Gastrocnemius medialis (tissue), 4 donors: ENCODE measurements at regions not wholly inside any gene's neighbourhood (a gene's known extent, or its start where the extent isn't known, plus 50 kb on each side); places are given as distances from the start of the nearest gene placed in this dataset.

Source experiments
- ATAC-seq, 2 donors: fragments of 150-250 bp; one replicate each; pipeline ENCODE4 v1.9.1; 2016
- DNase-seq, 2 donors: peaks; one replicate each; pipeline ENCODE4 v3.0.0-alpha.2; 2019
- H3K27ac ChIP-seq, 4 donors: fragments of 200-600 bp; sonication (generic); 1 replicate in 1 of 4; 2 replicates in 3 of 4; pipeline ENCODE4 v1.5.1; 2016 to 2018; ENCODE audit warnings: mild to moderate bottlenecking in 2 of 4, moderate library complexity in 1 of 4
- H3K27me3 ChIP-seq, 3 donors: fragments of 200-600 bp; sonication (generic) in 2 of 3; 1 replicate in 1 of 3; 2 replicates in 2 of 3; pipeline versions ENCODE4 v1.5.1 to v1.6.0; 2016 to 2019; ENCODE audit warnings: mild to moderate bottlenecking in 1 of 3, moderate library complexity in 1 of 3
- H3K36me3 ChIP-seq, 2 donors: fragments of 200-600 bp; sonication (generic) in 1 of 2; one replicate each; pipeline ENCODE4 v1.5.1; 2017 to 2018
- H3K4me1 ChIP-seq, 2 donors: fragments of 200-600 bp; sonication (generic) in 1 of 2; one replicate each; pipeline ENCODE4 v1.5.1; 2016 to 2017; ENCODE audit warnings: mild to moderate bottlenecking in 2 of 2
- H3K4me3 ChIP-seq, 4 donors: fragments of 200-600 bp; sonication (generic) in 3 of 4; 1 replicate in 1 of 4; 2 replicates in 3 of 4; pipeline ENCODE4 v1.5.1; 2016 to 2019; ENCODE audit warnings: mild to moderate bottlenecking in 2 of 4
- H3K9me3 ChIP-seq, 3 donors: fragments of 200-600 bp; sonication (generic) in 2 of 3; 1 replicate in 1 of 3; 2 replicates in 2 of 3; pipeline ENCODE4 v1.5.1; 2016 to 2019
- CTCF ChIP-seq, 5 experiments: fragments of 450-650 bp in 3 of 5; fragments of 200-600 bp in 2 of 5; sonication (generic) in 2 of 5; IDR thresholded peaks in 4 of 5; conservative IDR thresholded peaks in 1 of 5; 1 replicate in 4 of 5; 2 replicates in 1 of 5; pipeline ENCODE4 v1.5.1; 2016 to 2019; ENCODE audit warnings: antibody characterized with exemption in 5 of 5, mild to moderate bottlenecking in 3 of 5, moderate library complexity in 3 of 5
- POLR2A ChIP-seq, 2 donors: fragments of 450-650 bp; IDR thresholded peaks; one replicate each; pipeline ENCODE4 v1.6.1; 2017; ENCODE audit warnings: antibody characterized with exemption in 2 of 2, mild to moderate bottlenecking in 2 of 2, moderate library complexity in 2 of 2
- in situ Hi-C, 4 donors: fragments of 200-750 bp; cut with MboI; loops; one replicate each; pipeline versions ENCODE4 v1.15.0 to v1.8.0; 2017; ENCODE audit warnings: low sequenced_read_pairs in 4 of 4
- intact Hi-C: fragments of 100-400 bp; cut with DNase I; formaldehyde crosslinking; loops from one replicate; pipeline ENCODE4 v1.15.1; 2023; ENCODE audit warnings: low total_unique reads

- no peak for ATAC-seq
Observed at GRCh38 chr6:54451516-54451915, 143.3 kb downstream of the TINAG start.

GRCh38 chr6:54463354-54464024 is 155.2 kb downstream of the TINAG start:
- in situ Hi-C loops, result no loop called here
- ATAC-seq (no peak), DNase-seq (no peak)
- H3K9me3 ChIP-seq, result no peaks in the 10 kb centered on the region
- intact Hi-C loops, result no loop called here
- H3K27me3 ChIP-seq, result no peaks in the 10 kb centered on the region
- H3K27ac ChIP-seq, result no peak overlapping the region
- H3K36me3 ChIP-seq, result no peaks in the 10 kb centered on the region
- H3K4me3 ChIP-seq, result no peak overlapping the region
- no peak for TF ChIP-seq POLR2A (IDR thresholded peaks at IDR 0.05)
- no peak for TF ChIP-seq CTCF (IDR thresholded peaks at IDR 0.05 in 4 of 5, conservative IDR thresholded peaks at IDR 0.05 in 1 of 5)
- H3K4me1 ChIP-seq, result no peaks in the 10 kb centered on the region

More at GRCh38 chr6:54451516-54451915, 143.3 kb downstream of the TINAG start:
- in situ Hi-C loops (no loop called here), intact Hi-C loops (no loop called here)
- H3K27me3 ChIP-seq, result no peaks in the 10 kb centered on the region
- no peak overlapping the region for H3K27ac ChIP-seq
- no peaks in the 10 kb centered on the region for H3K36me3 ChIP-seq
- DNase-seq, result no peak
- no peak overlapping the region for H3K4me3 ChIP-seq
- H3K9me3 ChIP-seq, result no peaks in the 10 kb centered on the region
- TF ChIP-seq CTCF (IDR thresholded peaks at IDR 0.05 in 4 of 5, conservative IDR thresholded peaks at IDR 0.05 in 1 of 5) (no peak), POLR2A (IDR thresholded peaks at IDR 0.05) (no peak)
- H3K4me1 ChIP-seq, result no peaks in the 10 kb centered on the region

- intact Hi-C loops, result no loop called here
- no peak for ATAC-seq
Observed at GRCh38 chr6:54465649-54466300, 157.5 kb downstream of the TINAG start.

GRCh38 chr6:54467384-54467783 is 159.1 kb downstream of the TINAG start:
- no peak for TF ChIP-seq POLR2A (IDR thresholded peaks at IDR 0.05)
- no peak for TF ChIP-seq CTCF (IDR thresholded peaks at IDR 0.05 in 4 of 5, conservative IDR thresholded peaks at IDR 0.05 in 1 of 5)
- ATAC-seq (no peak), DNase-seq (no peak)
- H3K4me1 ChIP-seq, result no peaks in the 10 kb centered on the region
- H3K4me3 ChIP-seq, result no peak overlapping the region
- no peaks in the 10 kb centered on the region for H3K9me3 ChIP-seq
- H3K36me3 ChIP-seq, result no peaks in the 10 kb centered on the region
- no peaks in the 10 kb centered on the region for H3K27me3 ChIP-seq
- no peak overlapping the region for H3K27ac ChIP-seq
- intact Hi-C loops (no loop called here), in situ Hi-C loops (no loop called here)

More at GRCh38 chr6:54465649-54466300, 157.5 kb downstream of the TINAG start:
- no peaks in the 10 kb centered on the region for H3K9me3 ChIP-seq
- H3K4me1 ChIP-seq, result no peaks in the 10 kb centered on the region
- TF ChIP-seq CTCF (IDR thresholded peaks at IDR 0.05 in 4 of 5, conservative IDR thresholded peaks at IDR 0.05 in 1 of 5), result no peak
- TF ChIP-seq POLR2A (IDR thresholded peaks at IDR 0.05), result no peak
- no peaks in the 10 kb centered on the region for H3K36me3 ChIP-seq
- no peak for DNase-seq
- in situ Hi-C loops, result no loop called here
- H3K27ac ChIP-seq, result no peak overlapping the region
- no peak overlapping the region for H3K4me3 ChIP-seq
- no peaks in the 10 kb centered on the region for H3K27me3 ChIP-seq
